GM21717 (cell line): ENCODE measurements at regions not wholly inside any gene's neighbourhood (a gene's known extent, or its start where the extent isn't known, plus 50 kb on each side); places are given as distances from the start of the nearest gene placed in this dataset.

ENCODE experiments used
- ATAC-seq: cut with Tn5 transposase; IDR thresholded peaks from one replicate; pipeline ENCODE4 v1.9.1; 2021; ENCODE audit warnings: mild to moderate bottlenecking, moderate library complexity; ENCODE audit not compliant: unreplicated experiment

DNA sequence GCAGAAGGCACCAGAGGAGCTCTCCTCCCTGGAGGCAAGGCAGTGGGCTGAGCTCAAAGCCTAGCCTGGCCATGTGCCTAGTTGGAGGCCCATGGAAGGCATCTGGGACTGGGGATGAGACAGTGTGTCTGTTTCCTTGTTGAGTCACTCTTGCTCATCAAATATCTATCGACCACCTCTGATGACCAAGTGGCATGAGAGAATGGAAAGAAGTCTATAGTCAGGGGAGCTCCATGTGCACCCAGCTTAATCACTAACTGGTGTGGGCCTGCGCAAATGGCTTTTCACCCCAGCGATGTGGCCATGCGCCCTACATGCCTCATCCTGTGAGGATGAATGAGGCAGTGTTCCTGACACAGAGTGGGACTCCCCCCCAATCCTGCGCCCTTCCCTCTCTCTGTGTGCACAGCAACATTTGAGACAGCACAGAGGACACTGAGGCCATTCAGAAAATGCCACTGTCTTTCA, 229.9 kb downstream of the RPS24 start:
- ATAC-seq, result no peak

DNA sequence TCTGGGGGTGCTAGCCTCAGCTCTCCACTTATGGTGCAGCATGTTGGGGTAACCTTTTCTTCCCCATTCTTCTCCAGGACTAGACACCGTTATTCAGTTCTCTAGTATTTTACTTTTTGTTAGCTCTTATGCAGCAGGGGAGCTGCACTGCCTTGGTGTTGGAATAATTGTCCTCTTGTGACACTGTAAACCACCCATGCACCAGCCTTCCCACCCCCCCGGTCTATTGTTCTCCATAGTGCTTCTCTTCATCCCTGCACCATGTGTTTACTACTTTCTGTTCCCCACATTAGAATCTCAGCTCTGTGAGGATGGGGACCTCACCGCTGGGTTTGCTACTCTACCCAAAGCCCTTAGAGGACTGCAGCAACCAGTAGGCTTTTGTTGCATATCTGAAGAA, 230.7 kb downstream of the RPS24 start:
- no peak for ATAC-seq

DNA sequence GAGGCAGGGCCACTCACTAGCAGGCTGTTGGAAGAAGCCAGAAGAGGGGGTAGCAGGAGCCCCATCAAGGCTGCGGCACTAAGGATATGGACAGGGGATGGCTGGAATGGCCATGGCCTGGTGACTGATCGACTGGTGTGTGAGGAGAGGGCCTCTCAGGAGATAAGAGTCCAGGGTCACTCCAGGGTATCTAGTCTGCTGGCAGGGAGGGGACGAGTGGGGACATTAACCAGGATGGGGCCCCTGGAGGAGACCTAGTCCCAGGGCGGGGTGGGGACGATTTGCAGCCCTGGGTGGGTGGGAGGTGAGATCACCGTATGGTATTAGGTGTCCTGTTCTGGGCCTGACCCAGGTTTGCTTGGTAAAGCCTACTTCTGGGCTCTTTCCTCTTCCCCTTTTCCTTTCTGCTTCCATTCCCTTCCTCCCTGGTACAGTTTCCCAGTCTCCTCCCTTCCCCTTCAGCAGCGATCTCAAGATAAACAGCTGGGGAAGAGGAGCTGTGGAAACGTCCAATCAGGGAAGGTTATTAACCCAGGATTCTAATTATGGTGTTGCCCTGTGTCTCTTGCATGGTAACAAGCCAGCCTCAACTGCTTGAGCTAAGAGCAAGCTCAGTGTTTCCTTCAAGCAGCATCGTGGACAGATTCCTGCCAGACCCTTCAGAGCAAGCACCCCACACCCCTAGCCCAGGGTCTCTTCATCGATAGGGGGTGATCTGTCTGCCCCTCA, 233.2 kb downstream of the RPS24 start:
- no peak for ATAC-seq

DNA sequence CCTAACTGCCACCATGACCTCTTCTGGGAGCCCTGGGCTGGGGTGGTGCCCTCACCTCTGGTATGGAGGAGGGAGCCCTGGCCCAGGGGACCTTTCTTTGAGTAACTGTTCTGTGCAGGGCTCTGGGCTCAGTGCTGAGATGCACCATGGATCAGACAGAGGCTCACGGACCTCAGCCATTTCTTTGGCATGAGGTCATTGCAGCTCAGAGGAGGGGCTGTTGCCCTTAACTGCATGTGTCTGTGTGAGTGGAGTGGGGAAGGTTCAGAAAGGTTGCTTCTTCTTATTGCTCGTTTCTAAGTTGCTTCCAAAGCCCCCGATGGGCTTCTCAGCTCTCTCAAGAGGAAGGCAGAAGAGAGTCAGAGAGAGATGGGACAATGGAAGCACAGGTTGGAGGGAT, 233.9 kb downstream of the RPS24 start:
- no peak for ATAC-seq

DNA sequence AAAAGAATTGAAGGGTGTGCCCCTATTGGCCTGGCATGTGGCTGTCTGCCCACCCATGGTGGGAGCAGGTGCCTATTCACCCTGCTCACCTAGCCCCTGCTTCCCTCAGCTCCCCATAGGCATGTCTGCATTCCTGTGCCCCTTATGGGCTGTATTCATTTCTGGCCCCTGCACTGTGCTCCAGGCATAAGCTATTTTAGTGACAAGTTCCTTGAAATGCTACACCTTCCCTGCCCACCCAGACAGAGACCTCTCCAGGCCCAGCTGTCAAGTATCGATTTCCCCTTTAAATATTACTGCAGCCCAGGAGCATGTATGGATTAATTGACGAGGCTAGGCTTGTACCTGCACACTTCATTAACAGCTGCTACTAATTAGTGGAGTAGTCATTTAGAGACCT, 235.4 kb downstream of the RPS24 start:
- ATAC-seq, result no peak

DNA sequence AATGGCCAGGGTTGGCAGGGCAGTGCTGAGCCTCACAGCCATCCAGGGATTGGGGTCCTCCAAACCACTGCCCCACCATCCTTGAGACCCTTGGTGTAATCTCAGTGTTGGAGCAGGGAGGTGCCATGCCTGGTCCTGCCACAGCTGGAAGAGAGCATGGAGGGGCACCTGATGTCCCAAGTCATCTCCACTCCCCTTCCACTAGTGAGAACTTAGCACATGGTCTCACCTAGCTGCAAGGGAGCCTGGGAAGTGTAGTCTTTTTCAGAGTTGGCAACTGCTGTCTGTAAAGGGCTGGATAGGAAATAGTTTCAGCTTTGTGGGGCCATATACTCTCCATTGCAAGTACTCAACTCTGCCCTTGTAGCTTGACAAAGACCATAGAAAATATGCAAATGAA, 238.7 kb downstream of the RPS24 start:
- no peak for ATAC-seq

DNA sequence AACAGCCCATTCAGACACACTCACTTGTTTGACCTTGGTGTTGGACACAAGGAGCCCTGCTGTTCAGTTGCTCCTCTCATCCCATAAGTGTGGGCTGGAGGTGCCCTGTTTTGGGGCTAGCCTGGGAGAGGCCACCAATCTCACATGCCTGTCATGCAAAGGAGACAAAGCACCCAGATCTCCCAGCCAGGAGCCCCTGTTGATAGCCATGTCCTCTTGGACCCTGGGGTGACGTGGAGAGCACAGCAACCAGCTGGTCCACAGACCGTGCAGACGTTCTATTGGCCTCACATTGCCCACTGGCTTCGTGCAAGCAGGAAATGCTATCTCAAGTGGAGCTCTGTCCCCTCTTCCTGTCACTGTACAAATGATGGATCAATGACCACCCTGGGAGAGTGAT, 240.8 kb downstream of the RPS24 start:
- no peak for ATAC-seq

DNA sequence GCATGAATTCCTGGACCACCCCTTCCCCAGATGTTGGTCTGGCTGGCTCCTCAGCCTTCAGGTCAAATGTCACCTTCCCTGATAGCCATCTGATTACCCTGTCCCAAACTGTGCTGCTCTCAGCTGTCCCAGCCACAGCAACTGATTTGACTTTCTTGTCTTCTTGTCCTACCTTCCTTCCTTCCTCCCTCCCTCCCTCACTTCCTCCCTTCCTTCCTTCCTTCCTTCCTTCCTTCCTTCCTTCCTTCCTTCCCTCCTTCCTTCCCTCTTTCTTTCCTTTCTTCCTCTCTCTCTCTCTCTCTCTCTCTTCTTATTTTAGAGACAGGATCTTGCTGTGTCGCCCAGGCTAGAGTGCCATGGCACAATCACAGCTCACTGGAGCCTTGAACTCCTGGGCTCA, 242.5 kb downstream of the RPS24 start:
- no peak for ATAC-seq

DNA sequence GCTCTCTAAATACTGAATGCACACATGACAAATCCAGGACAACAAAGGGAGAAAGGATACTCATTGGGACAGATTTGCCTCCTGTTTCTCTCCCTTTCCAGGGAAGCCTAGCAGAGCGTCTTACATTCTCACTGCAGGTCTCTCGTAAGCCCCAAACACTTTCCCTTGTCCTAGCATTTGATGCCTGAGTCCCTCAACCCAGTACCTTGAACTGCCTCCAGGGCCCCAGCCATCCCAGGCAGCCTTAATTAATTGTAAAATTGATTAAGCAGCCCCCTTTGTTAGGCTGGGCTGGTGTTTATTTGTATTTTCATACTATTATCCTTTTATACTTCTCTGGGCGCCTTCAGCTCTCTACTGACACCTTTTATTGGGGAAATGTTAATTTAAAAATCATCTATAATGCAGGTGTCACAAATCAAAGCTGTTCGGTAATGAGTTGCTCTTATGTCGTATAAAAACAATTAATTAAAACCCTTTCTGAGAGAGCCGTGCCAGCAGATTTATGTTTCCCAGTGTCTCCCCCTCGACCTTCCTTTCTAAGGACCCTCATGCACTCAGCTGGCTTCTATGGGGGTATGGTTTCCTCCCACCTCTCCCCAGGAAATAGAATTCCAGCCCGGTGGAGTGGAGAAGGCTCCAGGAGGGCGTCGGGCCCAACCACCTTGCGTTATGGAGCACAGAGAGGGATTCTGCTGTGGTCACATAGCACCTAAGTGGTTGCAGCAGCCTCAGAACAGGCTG, 243.8 kb downstream of the RPS24 start:
- ATAC-seq, result no peak

DNA sequence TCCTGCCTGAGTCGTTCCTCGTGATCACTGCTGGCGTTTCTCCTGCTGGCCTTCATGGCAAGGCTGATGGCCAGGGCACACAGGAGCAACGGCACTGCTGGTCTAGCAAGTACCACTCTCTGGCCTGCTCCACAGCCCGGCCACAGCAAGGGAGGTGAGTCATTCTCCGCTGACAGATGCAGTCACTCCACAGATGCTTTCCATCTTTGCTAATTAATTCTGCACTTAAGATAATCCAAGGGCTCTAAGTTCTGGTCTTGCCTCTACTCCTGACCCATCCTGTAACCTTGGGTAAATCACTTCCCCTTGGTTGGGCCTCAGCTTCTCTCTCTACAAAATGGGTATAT, 244.4 kb downstream of the RPS24 start:
- no peak for ATAC-seq

DNA sequence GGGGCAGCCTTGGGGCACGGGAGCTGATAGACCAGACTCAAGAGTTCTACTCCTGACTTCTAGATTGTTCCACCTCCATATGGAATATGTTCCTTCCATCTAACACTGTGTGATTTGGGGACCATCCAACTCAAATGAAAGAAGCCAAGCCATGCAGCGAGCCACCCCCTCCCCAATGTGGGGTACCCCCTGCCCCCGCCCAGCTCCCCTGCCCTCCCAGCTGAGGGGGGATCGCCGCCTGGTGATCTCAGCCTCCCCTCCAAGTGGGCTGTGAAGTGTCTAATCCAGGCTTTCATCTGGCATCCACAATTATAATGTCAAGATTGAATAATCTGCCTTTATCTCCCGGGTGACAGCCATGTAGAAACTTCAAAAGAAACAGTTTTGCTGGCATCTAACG, 246.1 kb downstream of the RPS24 start:
- ATAC-seq, result no peak

DNA sequence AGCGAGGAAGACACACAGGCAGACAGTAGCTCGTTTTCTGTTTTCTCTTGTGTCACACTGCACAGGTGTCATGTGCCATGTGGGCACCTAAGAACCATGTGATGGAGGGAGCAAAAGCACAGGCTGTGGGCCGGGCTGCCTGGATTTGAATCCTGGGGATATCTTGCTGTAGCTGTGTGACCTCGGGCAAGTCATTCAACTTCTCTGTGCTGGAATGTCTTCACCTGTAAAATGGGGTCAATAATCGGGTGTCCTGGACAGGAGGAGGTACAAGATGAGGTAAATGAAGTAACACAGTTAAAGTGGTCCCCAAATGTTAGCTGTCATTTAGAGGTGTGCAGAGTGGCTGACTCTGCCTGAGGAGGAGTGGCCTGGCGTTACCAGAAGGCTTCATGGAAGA, 246.9 kb downstream of the RPS24 start:
- ATAC-seq, result no peak

DNA sequence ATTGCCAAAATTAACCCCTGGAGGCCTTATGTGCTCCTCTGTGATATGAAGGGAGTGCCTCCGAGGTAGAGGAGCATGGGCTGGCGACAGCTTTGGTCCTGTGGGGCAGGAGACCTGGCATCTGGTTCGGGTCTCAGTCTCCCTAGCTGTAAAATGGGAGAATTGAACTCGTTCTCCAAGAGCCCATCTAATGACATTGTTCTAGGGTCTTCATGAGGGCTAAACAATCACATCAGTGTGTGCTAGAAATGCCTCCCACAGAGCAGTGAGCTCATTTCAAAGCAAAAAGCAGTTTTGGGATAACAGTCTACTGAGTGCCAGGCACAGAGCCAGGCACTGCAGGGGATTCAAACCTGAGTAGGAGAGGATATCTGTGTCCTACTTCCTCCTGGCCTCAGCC, 248.0 kb downstream of the RPS24 start:
- no peak for ATAC-seq

DNA sequence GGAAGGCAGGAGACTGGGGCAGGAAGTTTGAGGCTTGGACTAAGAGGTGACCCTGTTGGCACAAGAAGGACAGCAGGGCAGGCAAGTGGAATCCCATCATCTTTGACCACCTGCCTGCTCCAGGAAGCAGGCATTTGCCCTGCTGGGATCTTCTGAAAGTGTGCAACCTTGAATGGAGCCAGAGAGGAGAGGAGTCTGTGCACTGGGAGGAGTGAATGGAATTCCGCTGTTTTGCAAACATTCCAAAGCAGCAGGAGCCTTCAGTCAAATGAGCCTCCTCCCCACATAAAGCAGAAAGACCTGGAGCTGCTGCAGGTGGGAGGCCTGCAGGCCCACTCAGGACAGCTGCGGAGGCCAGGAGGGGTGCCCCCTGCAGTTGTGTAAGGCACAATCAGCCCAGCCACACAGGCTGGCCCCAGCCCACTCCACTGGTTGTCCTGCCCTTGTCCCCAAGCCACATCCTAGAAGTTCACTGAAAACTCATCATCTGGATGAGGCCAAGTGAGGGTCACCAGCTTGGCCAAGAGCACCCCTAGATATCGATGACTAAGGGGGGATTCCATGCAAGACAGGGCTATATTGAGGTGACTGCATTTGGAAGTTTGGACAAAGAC, 249.5 kb downstream of the RPS24 start:
- no peak for ATAC-seq

DNA sequence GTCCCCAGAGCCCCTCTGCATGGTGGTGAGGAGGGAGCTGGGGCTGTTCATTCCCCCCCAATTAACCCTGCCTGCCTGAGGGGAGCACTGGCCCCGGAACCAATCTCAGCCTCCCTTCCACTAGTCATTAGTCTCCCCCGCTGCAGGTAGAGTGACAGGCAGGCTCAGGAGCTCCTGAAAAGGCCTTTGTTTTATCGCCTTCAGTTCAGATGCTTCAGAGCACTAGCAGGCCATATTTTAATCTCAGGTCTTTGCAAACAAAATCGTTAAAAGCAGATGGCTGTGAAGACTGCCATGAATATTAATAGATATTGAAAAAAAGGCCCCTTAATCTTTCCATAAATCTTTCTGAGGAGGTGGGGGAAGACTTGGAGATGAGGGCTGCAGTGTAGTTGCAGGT, 250.7 kb downstream of the RPS24 start:
- no peak for ATAC-seq

DNA sequence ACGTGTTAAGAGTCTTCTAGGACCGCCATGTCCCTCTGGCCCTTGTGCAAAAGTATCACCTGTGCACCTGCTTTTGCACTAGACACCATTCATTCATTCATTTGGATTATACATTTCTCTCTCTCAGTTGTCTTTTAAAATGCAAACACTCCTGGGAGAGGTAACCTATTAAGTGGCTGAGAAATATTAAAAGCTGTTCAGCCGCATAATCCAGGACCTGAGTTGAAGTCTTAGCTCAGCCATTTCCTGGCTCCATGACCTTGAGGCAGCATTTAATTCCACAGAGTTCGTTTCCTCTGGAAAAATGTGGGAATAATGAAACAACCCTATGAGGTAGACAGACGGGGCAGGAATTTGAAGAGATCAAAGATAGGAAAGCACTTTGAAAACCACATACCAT, 251.6 kb downstream of the RPS24 start:
- no peak for ATAC-seq

DNA sequence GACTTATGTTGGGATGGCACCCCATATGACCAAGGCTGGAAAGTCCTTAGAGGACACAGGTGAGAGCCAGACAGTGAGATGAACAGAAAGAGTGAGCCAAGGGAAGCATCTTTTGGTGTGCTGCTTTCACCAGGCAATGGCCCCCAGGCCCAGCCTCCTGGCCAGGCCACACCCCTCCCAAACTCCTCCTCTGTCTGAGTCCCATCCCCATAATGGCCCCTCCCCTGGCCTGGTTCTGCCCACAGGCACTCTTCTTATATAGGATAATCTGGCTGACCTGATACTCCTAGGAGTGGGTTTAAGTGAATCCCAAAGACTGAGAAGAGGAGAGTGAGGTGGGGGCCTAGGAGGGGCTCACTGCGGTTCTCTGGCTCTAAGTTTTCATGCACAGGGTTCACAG, 252.5 kb downstream of the RPS24 start:
- ATAC-seq, result no peak

DNA sequence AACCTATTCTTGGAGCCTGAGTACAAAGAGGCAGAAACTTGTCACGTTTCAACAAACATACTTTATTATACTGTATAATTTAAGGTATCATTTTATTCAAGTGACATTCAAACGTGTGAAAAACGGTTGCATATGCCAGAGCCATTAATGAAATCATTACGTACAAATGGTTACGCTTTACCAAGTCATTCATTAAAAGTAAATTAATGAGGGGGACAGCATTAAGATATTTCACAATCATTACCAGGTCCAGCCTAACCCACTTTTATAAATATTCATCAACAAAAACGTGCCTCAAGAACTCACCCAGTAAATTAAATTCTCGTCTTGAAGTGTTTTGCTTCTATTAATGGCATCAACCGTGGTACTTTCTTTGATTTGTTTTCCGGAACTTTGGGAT, 253.0 kb downstream of the RPS24 start:
- ATAC-seq, result no peak

DNA sequence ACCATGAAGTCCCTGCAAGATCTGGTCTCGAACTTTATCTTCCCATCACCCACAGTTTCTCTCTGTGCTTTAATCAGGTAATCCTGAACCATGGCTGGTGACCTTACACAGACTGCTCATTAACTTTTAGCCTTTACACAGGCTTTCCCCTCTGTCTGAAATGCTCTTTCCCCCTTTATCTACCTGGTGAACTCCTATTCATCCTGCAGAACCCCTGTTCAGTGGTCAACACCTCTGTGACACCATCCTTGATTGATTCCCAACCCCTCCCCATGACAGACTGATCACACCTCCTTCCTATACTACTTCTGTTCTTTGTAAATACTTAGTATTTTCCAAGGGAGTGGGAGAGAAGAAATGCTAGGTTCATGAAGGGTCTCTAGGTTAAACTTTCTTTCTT, 254.0 kb downstream of the RPS24 start:
- no peak for ATAC-seq

DNA sequence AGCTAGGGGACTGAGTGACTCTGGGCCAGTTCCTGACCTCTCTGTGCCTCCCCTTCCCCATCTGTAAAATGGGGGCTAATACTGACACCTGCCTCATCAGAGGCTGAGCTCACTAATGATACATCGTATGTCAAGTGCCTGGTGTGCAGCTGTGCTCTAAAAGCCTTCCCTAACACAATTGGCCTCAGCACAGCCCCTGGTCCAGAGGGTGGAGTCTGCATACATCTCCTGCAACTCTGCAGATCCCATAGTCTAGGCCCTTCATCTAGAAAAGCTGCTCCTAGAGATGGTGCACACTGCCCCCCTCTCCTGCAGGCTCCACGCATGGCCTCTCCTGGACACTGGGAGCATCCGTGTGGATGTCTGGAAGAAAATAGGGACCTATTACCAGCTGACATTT, 255.0 kb downstream of the RPS24 start:
- no peak for ATAC-seq

DNA sequence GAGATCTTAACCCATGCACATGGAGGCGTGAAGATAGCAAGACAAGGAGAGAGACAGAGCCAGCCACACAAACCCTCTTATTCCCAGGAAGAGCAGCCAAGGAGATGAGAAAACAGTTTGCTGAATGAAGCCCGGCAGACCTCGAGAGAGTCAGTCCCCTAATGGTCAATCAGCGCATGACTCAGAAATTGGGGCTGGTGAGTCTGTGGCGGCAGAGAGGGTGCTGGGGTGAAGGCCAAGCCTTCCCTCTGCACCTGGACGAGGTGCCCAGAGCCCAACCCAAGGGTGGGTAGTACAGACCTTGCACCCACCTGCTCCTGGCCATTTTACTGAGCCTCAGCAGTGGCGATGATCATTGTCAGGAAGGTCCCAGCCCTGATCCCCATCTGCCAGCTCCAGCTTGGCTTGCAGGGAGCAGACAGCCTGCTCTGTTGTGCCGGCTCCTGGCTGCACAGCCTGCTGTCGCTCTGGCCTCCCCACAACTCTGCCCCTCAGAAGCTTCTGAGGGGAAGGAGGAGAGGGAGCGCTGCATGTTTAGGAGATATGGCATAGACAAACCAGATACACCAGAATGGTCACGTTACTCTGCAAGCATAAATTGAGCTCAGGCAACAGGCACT, 256.6 kb downstream of the RPS24 start:
- no peak for ATAC-seq

DNA sequence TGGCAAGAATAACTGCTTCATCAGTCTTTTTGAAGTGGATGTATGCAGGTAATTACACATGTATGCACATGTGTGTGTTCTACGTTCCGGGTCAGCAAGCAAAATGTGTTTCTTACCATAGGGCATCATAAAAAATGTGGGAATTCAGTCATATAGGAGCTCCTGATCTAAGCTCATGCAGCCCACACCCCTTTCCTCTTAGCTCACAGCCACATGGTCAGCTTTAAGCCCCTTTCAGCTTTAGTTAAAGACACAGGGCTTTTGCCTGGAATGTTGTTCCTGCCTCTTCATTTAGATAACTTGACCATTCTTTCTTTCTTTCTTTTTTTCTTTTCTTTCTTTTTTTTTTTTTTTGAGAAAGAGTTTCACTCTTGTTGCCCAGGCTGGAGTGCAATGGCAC, 258.1 kb downstream of the RPS24 start:
- no peak for ATAC-seq
